ENCODE measurements at regions not wholly inside any gene's neighbourhood (a gene's known extent, or its start where the extent isn't known, plus 50 kb on each side); places are given as distances from the start of the nearest gene placed in this dataset.

DNA sequence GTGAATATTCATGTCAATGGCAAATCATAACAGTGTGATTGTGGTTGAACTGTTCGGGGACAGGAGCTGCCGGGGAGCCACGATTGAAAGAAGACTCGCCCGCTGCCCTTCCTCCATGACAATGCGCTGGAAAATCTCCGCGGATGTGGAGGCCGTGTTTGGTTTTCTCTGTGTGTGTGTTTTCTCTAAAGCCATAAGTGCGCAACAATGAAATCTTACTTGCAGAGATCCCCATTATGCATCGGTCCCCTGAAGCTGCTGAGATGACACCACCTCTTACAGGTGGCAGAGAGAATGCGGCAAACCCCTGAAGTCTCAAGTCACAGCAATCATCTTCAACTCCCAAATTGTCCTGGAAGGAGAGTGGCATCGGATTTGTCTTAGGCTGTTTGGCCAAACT lies 442.3 kb upstream of the MKI67 start:
- Histone ChIP-seq H3K27me3 (ENCODE audit: control insufficient read depth in 1 of 2, insufficient read depth in 2 of 2, low read length in 2 of 2) (no peaks in the 10 kb centered on the region), H3K9ac (ENCODE audit: low read length) (no peak overlapping the region), H3K4me3 (ENCODE audit: low read depth in 1 of 2, low read length in 2 of 2) (no peak overlapping the region), H3K4me1 (ENCODE audit: insufficient read depth, low read length) (peaks cover 4% of the 10 kb centered on the region), H3K36me3 (ENCODE audit: insufficient read depth, low read length) (no peaks in the 10 kb centered on the region), H3K27ac (ENCODE audit: low read depth, low read length) (no peak overlapping the region), H3K9me3 (ENCODE audit: low read length) (no peaks in the 10 kb centered on the region)

DNA sequence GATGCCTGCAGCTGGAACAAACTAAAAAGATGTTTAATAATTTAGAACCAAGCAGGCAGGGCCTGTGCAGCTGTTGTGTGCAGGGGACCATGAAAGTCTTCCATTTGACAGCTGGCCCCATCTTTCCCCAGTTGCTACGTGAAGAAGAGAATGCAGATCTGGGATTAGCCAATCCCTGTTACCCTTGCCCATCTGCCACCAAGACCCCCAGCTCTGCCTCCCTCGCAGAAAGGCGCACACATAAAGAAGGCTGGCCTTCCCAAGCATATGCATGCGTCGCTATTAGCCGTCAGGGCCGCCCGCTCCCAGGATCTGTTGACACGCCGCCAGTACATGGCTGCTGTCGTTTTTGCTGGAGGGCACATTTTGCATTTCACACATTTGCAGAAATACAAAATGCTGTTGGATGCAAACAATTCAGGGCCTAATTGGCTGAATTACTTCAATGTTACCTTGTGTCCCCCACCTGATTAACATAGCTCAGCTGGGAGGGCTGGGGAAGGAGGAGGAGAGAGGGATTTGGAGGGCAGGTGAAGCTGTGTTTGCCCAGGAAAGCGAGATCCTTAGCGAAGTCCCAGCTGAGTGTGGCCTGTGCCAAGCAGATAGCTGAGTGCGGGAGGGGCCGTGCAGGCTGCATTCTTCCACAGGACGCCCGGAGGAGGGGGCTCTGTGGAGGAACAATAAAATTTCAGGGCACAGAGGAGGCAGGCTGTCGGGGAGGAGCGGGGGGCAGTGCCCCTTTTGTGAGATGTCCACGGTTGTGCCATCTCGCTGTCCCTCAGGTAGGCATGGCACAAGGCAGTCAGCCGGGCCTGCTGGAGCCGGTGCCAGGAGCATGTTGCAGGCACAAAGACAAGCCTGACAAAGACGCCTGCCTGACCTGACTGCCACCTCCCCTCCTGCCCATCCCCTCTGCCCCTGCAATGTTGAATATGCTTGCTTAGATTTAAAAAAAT lies 443.0 kb upstream of the MKI67 start:
- peaks cover 4% of the 10 kb centered on the region for H3K4me1 ChIP-seq (ENCODE audit: insufficient read depth, low read length)
- H3K9me3 ChIP-seq (ENCODE audit: low read length), result no peaks in the 10 kb centered on the region
- no peak overlapping the region for H3K27ac ChIP-seq (ENCODE audit: low read depth, low read length)
- no peak overlapping the region for H3K4me3 ChIP-seq (ENCODE audit: low read depth in 1 of 2, low read length in 2 of 2)
- H3K27me3 ChIP-seq (ENCODE audit: control insufficient read depth in 1 of 2, insufficient read depth in 2 of 2, low read length in 2 of 2), result no peaks in the 10 kb centered on the region
- H3K9ac ChIP-seq (ENCODE audit: low read length), result no peak overlapping the region
- no peaks in the 10 kb centered on the region for H3K36me3 ChIP-seq (ENCODE audit: insufficient read depth, low read length)

- Histone ChIP-seq H3K4me1 (ENCODE audit: insufficient read depth, low read length) (peaks cover 4% of the 10 kb centered on the region), H3K27ac (ENCODE audit: low read depth, low read length) (no peak overlapping the region), H3K9me3 (ENCODE audit: low read length) (no peaks in the 10 kb centered on the region), H3K9ac (ENCODE audit: low read length) (no peak overlapping the region), H3K27me3 (ENCODE audit: control insufficient read depth in 1 of 2, insufficient read depth in 2 of 2, low read length in 2 of 2) (no peaks in the 10 kb centered on the region), H3K36me3 (ENCODE audit: insufficient read depth, low read length) (no peaks in the 10 kb centered on the region), H3K4me3 (ENCODE audit: low read depth in 1 of 2, low read length in 2 of 2) (no peak overlapping the region)
Measured at GRCh38 chr10:128570319-128570995, 444.2 kb upstream of the MKI67 start.

DNA sequence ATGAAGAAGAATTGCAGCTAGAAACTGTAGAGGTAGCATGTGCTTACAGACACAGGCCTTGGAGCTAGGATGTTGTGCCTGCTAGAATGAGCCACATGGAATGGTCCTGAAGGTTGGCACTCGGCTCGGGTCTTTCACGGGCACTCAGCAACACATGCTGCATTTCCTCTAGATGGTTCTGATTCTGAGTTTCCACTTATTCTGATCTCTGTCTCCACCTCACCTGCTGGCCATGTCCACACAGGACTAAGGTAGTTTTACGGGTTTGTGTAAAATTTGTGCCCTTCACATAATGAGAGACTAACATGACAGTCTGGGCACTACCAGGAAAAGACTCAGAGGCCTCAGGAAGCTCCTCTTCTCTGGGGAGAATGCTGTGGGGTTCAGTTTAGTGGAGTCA lies 444.8 kb upstream of the MKI67 start:
- no peaks in the 10 kb centered on the region for H3K36me3 ChIP-seq (ENCODE audit: insufficient read depth, low read length)

DNA sequence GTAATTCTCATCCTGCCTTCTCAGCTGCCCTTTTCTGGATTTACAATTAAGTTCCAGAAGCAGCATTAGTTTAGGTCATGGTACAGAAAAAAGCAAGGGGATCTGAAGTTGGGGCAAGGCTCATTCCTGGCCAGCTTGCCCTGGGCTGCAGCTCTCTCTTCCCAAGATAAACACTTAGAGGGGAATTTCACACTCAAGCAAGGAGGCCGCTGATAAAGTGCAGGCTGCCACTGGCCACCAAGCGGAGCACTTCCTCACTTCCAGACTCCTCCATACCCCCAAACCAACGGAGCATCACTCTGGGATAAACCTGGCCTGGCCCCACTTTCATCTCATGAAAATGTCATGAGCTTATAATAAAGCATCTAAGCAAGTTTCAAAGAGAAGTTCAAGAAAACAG lies 445.5 kb upstream of the MKI67 start:
- Histone ChIP-seq H3K36me3 (ENCODE audit: insufficient read depth, low read length) (no peaks in the 10 kb centered on the region), H3K9me3 (ENCODE audit: low read length) (no peaks in the 10 kb centered on the region), H3K4me1 (ENCODE audit: insufficient read depth, low read length) (peaks cover 4% of the 10 kb centered on the region), H3K9ac (ENCODE audit: low read length) (no peak overlapping the region), H3K4me3 (ENCODE audit: low read depth in 1 of 2, low read length in 2 of 2) (no peak overlapping the region), H3K27me3 (ENCODE audit: control insufficient read depth in 1 of 2, insufficient read depth in 2 of 2, low read length in 2 of 2) (no peaks in the 10 kb centered on the region), H3K27ac (ENCODE audit: low read depth, low read length) (no peak overlapping the region)

More for the DNA sequence above, 444.8 kb upstream of the MKI67 start:
- no peaks in the 10 kb centered on the region for H3K9me3 ChIP-seq (ENCODE audit: low read length)
- peaks cover 4% of the 10 kb centered on the region for H3K4me1 ChIP-seq (ENCODE audit: insufficient read depth, low read length)
- no peaks in the 10 kb centered on the region for H3K27me3 ChIP-seq (ENCODE audit: control insufficient read depth in 1 of 2, insufficient read depth in 2 of 2, low read length in 2 of 2)
- H3K4me3 ChIP-seq (ENCODE audit: low read depth in 1 of 2, low read length in 2 of 2), result no peak overlapping the region
- H3K9ac ChIP-seq (ENCODE audit: low read length), result no peak overlapping the region
- no peak overlapping the region for H3K27ac ChIP-seq (ENCODE audit: low read depth, low read length)

DNA sequence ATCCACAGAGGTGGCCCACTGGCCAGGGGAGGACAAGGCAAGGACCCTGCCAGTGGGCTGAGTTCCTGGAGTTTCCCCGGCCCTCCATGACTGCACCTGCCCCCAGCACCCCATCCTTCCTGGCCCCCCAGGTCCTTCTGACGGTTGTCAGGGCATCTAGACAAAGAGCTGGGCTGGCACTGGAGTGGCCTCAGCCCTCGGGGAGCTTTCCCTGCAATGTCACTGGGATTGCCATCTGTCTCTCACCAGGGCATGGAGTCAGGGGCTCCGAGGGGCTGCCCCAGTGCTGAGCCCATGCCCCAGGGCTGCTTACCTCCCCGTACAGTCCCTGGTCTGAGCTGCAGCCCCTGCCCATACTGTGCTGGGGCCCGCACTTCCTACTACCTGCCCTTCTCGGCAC lies 446.5 kb upstream of the MKI67 start:
- H3K4me1 ChIP-seq (ENCODE audit: insufficient read depth, low read length), result peaks cover under 1% of the 10 kb centered on the region
- no peaks in the 10 kb centered on the region for H3K36me3 ChIP-seq (ENCODE audit: insufficient read depth, low read length)
- no peak overlapping the region for H3K27ac ChIP-seq (ENCODE audit: low read depth, low read length)
- H3K27me3 ChIP-seq (ENCODE audit: control insufficient read depth in 1 of 2, insufficient read depth in 2 of 2, low read length in 2 of 2), result no peaks in the 10 kb centered on the region
- H3K4me3 ChIP-seq (ENCODE audit: low read depth in 1 of 2, low read length in 2 of 2), result no peak overlapping the region
- H3K9ac ChIP-seq (ENCODE audit: low read length), result no peak overlapping the region
- H3K9me3 ChIP-seq (ENCODE audit: low read length), result no peaks in the 10 kb centered on the region

DNA sequence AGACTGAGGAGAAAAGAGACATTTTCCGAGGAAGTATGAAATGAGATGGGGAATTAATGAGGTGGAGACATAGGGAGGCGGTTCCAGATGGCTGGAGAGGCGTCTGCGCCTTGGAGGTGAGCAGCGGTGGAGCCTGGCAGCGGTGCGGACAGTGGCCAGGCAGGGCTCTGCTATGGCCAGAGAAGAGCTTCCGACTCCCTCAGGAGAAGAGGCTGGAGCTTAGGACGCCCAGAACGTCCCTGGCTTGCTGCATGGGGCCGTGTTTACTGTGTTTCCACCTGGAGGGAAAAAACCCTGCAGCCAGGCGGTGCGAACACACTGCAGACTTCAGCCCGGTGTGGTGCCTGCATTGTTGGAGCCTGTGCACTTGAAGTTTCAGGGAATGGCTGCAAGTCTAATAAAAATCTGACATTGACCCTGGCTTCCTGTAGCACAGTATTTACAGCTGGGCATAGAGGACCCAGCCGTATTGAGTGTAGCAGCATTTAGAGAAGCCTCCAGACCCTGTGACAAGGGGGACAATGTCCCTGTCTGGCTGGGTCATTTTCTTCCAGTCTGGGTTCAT lies 447.1 kb upstream of the MKI67 start:
- Histone ChIP-seq H3K27ac (ENCODE audit: low read depth, low read length) (no peak overlapping the region), H3K4me1 (ENCODE audit: insufficient read depth, low read length) (no peaks in the 10 kb centered on the region), H3K9me3 (ENCODE audit: low read length) (no peaks in the 10 kb centered on the region), H3K36me3 (ENCODE audit: insufficient read depth, low read length) (no peaks in the 10 kb centered on the region), H3K27me3 (ENCODE audit: control insufficient read depth in 1 of 2, insufficient read depth in 2 of 2, low read length in 2 of 2) (no peaks in the 10 kb centered on the region), H3K9ac (ENCODE audit: low read length) (no peak overlapping the region), H3K4me3 (ENCODE audit: low read depth in 1 of 2, low read length in 2 of 2) (no peak overlapping the region)

GRCh38 chr10:128573986-128574385 lies 447.8 kb upstream of the MKI67 start:
- Histone ChIP-seq H3K4me3 (ENCODE audit: low read depth in 1 of 2, low read length in 2 of 2) (no peak overlapping the region), H3K9me3 (ENCODE audit: low read length) (no peaks in the 10 kb centered on the region), H3K4me1 (ENCODE audit: insufficient read depth, low read length) (no peaks in the 10 kb centered on the region), H3K9ac (ENCODE audit: low read length) (no peak overlapping the region), H3K27me3 (ENCODE audit: control insufficient read depth in 1 of 2, insufficient read depth in 2 of 2, low read length in 2 of 2) (no peaks in the 10 kb centered on the region), H3K27ac (ENCODE audit: low read depth, low read length) (no peak overlapping the region), H3K36me3 (ENCODE audit: insufficient read depth, low read length) (no peaks in the 10 kb centered on the region)

GRCh38 chr10:128574581-128575210 lies 448.5 kb upstream of the MKI67 start:
- Histone ChIP-seq H3K9me3 (ENCODE audit: low read length) (no peaks in the 10 kb centered on the region), H3K36me3 (ENCODE audit: insufficient read depth, low read length) (no peaks in the 10 kb centered on the region), H3K27me3 (ENCODE audit: control insufficient read depth in 1 of 2, insufficient read depth in 2 of 2, low read length in 2 of 2) (no peaks in the 10 kb centered on the region), H3K4me3 (ENCODE audit: low read depth in 1 of 2, low read length in 2 of 2) (no peak overlapping the region), H3K9ac (ENCODE audit: low read length) (no peak overlapping the region), H3K27ac (ENCODE audit: low read depth, low read length) (no peak overlapping the region), H3K4me1 (ENCODE audit: insufficient read depth, low read length) (no peaks in the 10 kb centered on the region)

DNA sequence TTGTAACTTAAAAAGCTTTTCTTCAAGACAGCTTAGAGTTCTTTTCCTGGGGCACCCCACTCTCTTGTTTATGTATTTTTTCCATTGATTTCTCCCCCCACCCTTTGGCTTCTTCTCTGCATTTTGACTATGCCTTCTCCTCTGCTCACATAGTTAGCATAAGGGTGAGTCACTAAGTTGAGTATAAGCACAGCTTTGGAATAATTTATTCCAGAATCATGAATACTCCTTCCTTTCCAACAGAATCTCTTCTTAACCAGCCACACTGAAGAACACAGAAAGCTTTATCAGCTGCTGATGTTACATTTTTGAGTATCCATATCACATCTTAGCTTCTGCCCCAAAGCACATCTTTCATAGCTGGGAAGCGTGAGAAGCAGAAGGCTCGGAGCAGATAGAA lies 449.5 kb upstream of the MKI67 start:
- Histone ChIP-seq H3K4me3 (ENCODE audit: low read depth in 1 of 2, low read length in 2 of 2) (no peak overlapping the region), H3K9ac (ENCODE audit: low read length) (no peak overlapping the region), H3K36me3 (ENCODE audit: insufficient read depth, low read length) (no peaks in the 10 kb centered on the region), H3K9me3 (ENCODE audit: low read length) (no peaks in the 10 kb centered on the region), H3K27me3 (ENCODE audit: control insufficient read depth in 1 of 2, insufficient read depth in 2 of 2, low read length in 2 of 2) (no peaks in the 10 kb centered on the region), H3K4me1 (ENCODE audit: insufficient read depth, low read length) (no peaks in the 10 kb centered on the region), H3K27ac (ENCODE audit: low read depth, low read length) (no peak overlapping the region)

- H3K4me1 ChIP-seq (ENCODE audit: insufficient read depth, low read length), result no peaks in the 10 kb centered on the region
- no peak overlapping the region for H3K27ac ChIP-seq (ENCODE audit: low read depth, low read length)
- no peak overlapping the region for H3K9ac ChIP-seq (ENCODE audit: low read length)
Measured at GRCh38 chr10:128576336-128576735, 450.1 kb upstream of the MKI67 start.

More at GRCh38 chr10:128576336-128576735, 450.1 kb upstream of the MKI67 start:
- Histone ChIP-seq H3K27me3 (ENCODE audit: control insufficient read depth in 1 of 2, insufficient read depth in 2 of 2, low read length in 2 of 2) (no peaks in the 10 kb centered on the region), H3K9me3 (ENCODE audit: low read length) (no peaks in the 10 kb centered on the region), H3K36me3 (ENCODE audit: insufficient read depth, low read length) (no peaks in the 10 kb centered on the region), H3K4me3 (ENCODE audit: low read depth in 1 of 2, low read length in 2 of 2) (no peak overlapping the region)

All from muscle layer of colon (tissue), 2 donors.